Omental fat pad (tissue), 3 donors: ENCODE measurements at regions not wholly inside any gene's neighbourhood (a gene's known extent, or its start where the extent isn't known, plus 50 kb on each side); places are given as distances from the start of the nearest gene placed in this dataset.

Experiments
- ATAC-seq: fragments of 150-250 bp; one replicate; pipeline ENCODE4 v1.9.1; 2016; ENCODE audit warnings: mild to moderate bottlenecking, moderate library complexity; ENCODE audit not compliant: low FRiP score
- DNase-seq: peaks from one replicate; pipeline ENCODE4 v3.0.0-alpha.2; 2019; ENCODE audit warnings: low spot score
- TF ChIP-seq, protein P1 (sequence below), 3 donors: fragments of 450-650 bp; IDR thresholded peaks; one replicate each; pipeline ENCODE4 v1.5.1; 2016 to 2017; ENCODE audit warnings: antibody characterized with exemption in 3 of 3, mild to moderate bottlenecking in 3 of 3, moderate library complexity in 2 of 3

DNA sequence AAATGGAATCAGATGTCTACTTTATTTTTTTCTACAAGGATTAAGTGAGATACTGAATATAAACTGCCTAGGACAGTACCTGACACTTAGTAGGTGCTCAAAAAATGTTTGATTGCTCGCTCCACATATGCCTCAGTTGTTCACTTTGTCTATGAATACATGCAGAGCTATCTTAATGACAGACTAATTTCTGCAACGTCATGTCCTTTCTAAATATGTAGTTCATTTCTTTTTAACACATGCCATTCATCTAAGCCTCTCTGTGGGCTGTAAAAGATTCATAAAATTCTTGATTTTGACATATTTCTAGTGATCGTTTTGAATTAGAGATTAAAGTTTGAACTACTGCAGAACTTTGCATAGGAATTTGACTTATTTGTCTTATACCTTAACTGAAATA lies 176.3 kb upstream of the STXBP6 start:
- DNase-seq (no peak), ATAC-seq (no peak)
- TF ChIP-seq, protein P1, sequence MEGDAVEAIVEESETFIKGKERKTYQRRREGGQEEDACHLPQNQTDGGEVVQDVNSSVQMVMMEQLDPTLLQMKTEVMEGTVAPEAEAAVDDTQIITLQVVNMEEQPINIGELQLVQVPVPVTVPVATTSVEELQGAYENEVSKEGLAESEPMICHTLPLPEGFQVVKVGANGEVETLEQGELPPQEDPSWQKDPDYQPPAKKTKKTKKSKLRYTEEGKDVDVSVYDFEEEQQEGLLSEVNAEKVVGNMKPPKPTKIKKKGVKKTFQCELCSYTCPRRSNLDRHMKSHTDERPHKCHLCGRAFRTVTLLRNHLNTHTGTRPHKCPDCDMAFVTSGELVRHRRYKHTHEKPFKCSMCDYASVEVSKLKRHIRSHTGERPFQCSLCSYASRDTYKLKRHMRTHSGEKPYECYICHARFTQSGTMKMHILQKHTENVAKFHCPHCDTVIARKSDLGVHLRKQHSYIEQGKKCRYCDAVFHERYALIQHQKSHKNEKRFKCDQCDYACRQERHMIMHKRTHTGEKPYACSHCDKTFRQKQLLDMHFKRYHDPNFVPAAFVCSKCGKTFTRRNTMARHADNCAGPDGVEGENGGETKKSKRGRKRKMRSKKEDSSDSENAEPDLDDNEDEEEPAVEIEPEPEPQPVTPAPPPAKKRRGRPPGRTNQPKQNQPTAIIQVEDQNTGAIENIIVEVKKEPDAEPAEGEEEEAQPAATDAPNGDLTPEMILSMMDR (IDR thresholded peaks at IDR 0.05), result no peak

DNA sequence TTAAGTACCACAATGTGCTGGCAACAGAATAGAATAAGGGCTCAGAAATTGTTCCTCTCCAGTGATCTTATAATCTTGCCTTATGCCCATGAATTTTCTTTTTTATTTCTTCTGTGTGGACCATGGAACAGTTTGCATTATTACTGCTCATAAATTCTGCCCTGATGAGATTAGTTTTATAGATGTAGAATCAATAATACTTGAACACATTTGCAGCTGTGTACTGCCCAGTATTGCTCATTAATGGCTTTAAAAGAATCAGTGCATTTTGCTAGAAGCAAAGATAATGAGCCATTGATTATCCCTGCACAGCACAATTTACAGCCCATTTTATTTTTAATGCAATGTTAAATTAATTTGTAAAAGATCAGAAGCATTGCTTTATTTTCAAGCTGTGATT lies 172.3 kb upstream of the STXBP6 start:
- TF ChIP-seq, protein P1 (IDR thresholded peaks at IDR 0.05), result no peak
- no peak for ATAC-seq
- DNase-seq, result no peak

DNA sequence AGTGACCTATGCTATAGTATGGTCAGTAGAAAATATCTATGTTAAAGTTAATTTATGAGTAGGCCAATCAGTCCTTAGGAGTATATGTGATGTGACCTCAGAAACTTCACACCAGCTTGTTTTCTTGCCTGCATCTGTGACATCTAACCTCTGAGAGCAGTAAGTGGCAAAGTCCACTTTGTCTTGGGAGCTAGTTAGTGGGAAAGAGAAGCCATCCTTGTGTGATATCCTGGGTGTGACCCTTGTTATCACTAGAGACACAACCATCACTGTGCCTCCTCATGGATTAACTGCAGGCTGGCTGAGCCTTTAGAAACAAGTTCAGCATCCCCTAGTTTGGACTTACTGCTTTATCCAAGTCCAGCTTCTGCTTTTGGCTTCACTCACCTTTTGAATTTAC lies 170.6 kb upstream of the STXBP6 start:
- DNase-seq (no peak), ATAC-seq (no peak)
- TF ChIP-seq, protein P1 (IDR thresholded peaks at IDR 0.05), result no peak

DNA sequence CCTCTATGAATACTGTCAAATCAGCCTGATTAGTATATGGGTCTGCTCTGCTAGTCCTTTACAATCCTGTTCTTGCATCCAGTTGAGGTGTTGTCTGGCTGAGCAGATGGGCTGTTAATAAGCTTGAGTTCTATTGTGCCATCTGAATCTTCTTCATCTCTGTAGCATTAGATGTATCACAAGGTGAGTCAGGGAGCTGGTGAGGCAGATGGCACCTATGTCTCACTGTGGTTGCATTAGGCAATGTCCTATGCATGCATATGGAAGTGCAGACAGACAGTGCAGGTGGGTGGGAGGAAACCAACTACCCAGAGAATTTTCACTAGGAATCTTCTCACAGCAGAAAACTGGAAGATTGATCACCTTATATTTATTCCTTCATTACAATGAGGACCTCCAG lies 165.7 kb upstream of the STXBP6 start:
- TF ChIP-seq, protein P1 (IDR thresholded peaks at IDR 0.05), result no peak
- ATAC-seq (no peak), DNase-seq (no peak)

DNA sequence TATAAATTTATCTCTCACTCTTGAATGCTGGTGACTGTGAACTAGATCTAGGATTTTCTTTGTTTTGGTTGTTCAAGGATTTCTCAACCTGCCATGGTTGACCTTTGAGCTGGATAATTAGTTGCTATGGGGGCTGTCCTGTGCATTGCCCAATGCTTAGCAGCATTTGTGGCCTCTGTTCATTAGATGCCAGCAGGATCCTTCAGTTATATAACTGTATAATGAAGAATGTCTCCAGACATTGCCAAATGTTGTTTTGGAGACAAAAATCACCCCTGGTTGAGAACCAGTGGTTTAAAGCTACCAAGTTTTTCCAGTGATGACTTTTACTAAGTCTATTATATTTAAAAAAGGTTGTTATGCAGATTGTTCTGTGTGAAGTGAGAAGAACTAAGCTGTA lies 147.9 kb upstream of the STXBP6 start:
- DNase-seq (no peak), ATAC-seq (no peak)
- TF ChIP-seq, protein P1 (IDR thresholded peaks at IDR 0.05), result no peak

DNA sequence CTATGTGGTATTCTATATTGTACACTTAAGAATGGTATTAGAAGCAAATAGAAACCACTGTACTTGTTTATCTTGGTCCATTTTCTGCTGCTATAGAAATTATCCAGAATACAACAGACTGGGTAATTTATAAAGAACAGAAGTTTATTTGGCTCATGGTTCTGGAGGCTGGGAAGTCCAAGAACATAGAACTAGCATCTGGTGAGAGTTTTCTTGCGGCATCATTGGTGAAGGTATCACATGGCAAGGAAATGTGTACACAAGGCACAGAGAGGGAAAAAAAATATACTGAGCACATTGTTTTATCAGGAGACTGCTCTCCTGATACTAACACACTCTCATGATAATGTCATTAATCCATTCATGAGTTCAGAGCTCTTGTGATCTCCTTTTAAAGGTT lies 130.3 kb upstream of the STXBP6 start:
- TF ChIP-seq, protein P1 (IDR thresholded peaks at IDR 0.05), result no peak
- no peak for ATAC-seq

DNA sequence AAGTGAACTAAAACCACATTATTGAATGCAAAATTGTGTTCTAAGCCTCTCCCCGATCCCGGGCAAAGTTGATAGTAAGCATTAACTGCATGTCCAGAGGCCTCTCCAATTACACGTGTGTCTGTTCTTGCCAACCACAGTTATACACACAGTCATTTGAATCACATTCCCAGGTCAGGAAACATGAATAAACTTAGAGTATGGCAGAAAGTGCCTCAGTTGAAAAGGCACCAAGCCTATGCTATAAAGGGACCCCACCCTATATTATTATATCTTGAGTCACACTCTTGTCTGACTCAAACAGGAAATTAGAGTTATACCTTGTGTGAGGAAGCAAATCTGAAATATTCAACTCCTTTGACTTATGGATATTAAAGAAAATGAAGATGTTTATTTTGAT lies 128.3 kb upstream of the STXBP6 start:
- TF ChIP-seq, protein P1 (IDR thresholded peaks at IDR 0.05), result no peak
- DNase-seq (no peak), ATAC-seq (no peak)

More for the DNA sequence above, 130.3 kb upstream of the STXBP6 start:
- DNase-seq, result no peak
